Right atrium auricular region (tissue), 2 donors: ENCODE measurements at regions not wholly inside any gene's neighbourhood (a gene's known extent, or its start where the extent isn't known, plus 50 kb on each side); places are given as distances from the start of the nearest gene placed in this dataset.
"Not testable (repeated sequence)": the region's sequence is repeated elsewhere in the genome, so short reads cannot be mapped to it uniquely, and the experiment has no call there.

Experiments used
- DNase-seq: peaks from one replicate; pipeline ENCODE4 v3.0.0-alpha.2; 2019; ENCODE audit warnings: low spot score
- H3K27ac ChIP-seq, 2 donors: fragments of 200-600 bp; sonication (generic); 1 replicate in 1 of 2; 2 replicates in 1 of 2; pipeline ENCODE4 v1.5.1; 2016 to 2019
- H3K27me3 ChIP-seq, 2 donors: fragments of 200-600 bp; sonication (generic); one replicate each; pipeline versions ENCODE4 v1.5.1 to v1.6.0; 2017 to 2019
- H3K36me3 ChIP-seq: fragments of 200-600 bp; sonication (generic); one replicate; pipeline ENCODE4 v1.5.1; 2016
- H3K4me1 ChIP-seq, 2 donors: fragments of 200-600 bp; sonication (generic); one replicate each; pipeline versions ENCODE4 v1.5.1 to v1.6.0; 2017 to 2019
- H3K4me3 ChIP-seq, 2 donors: fragments of 200-600 bp; sonication (generic); 1 replicate in 1 of 2; 2 replicates in 1 of 2; pipeline ENCODE4 v1.5.1; 2017 to 2019; ENCODE audit warnings: mild to moderate bottlenecking in 1 of 2, moderate library complexity in 1 of 2
- H3K9me3 ChIP-seq, 2 donors: fragments of 200-600 bp; sonication (generic); one replicate each; pipeline ENCODE4 v1.5.1; 2019
- TF ChIP-seq, protein P1 (sequence below), 2 donors: fragments of 200-600 bp; sonication (generic); IDR thresholded peaks; one replicate each; pipeline ENCODE4 v1.5.1; 2019; ENCODE audit warnings: antibody characterized with exemption in 2 of 2

DNA sequence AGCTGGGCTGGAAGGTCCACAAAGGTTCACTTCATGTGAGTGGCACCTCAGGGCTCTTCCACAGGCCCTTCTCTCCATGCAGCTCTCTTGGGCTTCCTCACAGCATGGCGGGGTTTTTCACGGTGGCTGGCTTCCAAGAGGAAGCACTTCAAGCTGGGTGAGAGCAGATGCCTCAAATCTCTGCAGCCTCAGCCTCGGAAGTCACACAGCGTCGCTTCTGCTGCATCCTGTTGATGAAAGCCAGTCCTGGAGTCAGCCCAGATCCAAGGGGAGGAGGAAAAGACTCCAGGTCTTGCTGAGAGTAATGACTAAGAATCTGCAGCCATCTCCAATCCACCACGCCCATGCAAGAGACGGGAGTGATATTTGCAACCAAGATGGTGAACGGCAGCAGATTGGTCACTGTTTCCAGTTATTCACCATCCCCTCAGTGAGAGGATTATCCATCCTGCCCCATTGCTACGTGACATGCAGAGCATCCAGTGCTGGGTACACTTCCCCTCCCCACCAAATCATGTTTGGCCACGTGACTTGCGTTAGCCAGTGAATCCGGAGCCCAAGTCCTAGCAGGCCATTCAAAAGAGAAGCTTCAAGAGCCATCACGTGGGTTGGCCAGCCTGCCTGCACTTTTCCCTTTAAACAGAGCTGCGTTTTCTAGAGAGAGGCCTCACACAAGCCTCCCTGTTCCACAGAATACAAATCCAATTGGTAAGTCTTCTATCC lies 173.9 kb downstream of the C9orf50 start:
- Histone ChIP-seq H3K36me3 (no peaks in the 10 kb centered on the region), H3K9me3 (no peaks in the 10 kb centered on the region), H3K4me3 (no peak overlapping the region), H3K27me3 (no peaks in the 10 kb centered on the region), H3K4me1 (peaks cover 0 to 13% of the 10 kb centered on the region in 2 donors), H3K27ac (no peak overlapping the region)
- TF ChIP-seq, protein P1, sequence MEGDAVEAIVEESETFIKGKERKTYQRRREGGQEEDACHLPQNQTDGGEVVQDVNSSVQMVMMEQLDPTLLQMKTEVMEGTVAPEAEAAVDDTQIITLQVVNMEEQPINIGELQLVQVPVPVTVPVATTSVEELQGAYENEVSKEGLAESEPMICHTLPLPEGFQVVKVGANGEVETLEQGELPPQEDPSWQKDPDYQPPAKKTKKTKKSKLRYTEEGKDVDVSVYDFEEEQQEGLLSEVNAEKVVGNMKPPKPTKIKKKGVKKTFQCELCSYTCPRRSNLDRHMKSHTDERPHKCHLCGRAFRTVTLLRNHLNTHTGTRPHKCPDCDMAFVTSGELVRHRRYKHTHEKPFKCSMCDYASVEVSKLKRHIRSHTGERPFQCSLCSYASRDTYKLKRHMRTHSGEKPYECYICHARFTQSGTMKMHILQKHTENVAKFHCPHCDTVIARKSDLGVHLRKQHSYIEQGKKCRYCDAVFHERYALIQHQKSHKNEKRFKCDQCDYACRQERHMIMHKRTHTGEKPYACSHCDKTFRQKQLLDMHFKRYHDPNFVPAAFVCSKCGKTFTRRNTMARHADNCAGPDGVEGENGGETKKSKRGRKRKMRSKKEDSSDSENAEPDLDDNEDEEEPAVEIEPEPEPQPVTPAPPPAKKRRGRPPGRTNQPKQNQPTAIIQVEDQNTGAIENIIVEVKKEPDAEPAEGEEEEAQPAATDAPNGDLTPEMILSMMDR (IDR thresholded peaks at IDR 0.05): no peak
- DNase-seq: no peak

DNA sequence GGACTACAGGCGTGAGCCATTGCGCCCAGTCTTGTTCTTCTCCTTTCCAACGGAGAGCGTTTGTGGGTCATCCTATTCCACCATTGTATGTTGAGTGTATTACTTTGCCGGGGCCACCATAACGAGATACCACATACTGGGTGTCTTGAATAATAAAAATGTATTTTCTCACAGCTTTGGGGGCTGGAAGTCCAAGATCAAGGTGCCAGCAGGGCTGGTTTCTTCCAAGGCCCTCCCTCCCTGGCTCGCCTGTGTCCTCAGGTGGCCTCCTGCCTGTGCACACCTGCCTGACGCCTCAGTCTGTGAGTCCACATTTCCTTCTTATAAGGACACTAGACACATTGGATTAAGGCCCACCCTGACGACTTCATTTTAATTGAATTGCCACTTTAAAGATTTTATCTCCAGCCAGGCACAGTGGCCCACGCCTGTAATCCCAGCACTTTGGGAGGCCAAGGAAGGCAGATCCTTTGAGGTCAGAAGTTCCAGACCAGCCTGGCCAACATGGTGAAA lies 175.1 kb downstream of the C9orf50 start:
- Histone ChIP-seq H3K36me3 (no peaks in the 10 kb centered on the region), H3K27me3 (no peaks in the 10 kb centered on the region), H3K4me3 (no peak overlapping the region), H3K9me3 (no peaks in the 10 kb centered on the region), H3K27ac (no peak overlapping the region), H3K4me1 (peaks cover 0 to 2% of the 10 kb centered on the region in 2 donors)
- TF ChIP-seq, protein P1 (IDR thresholded peaks at IDR 0.05): no peak
- no peak for DNase-seq

DNA sequence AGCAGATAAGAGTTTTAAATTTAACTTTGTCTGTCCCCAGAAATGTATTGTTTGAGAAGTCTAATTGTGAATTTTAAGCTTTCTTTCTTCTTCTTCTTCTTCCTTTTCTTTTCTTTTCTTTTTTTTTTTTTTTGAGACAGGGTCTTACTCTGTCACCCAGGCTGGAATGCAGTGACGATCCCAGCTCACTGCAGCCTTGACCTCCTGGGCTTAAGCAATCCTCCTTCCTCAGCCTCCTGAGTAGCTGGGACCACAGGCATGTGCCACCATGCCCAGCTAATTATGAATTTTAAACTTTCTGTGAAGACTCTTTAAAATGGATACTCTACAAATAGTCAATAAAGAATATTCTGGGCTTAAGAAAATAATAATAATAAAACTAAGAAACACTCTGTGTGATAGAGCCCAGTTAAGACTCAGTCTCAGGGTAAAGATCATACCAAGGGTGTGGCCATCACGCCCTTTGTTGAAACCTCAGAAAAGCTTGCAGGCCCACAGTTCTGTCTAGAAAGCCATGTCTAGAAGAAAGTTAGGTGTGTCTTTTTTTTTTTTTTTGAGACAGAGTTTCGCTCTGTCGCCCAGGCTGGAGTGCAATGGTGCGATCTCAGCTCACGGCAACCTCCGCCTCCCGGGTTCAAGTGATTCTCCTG lies 177.3 kb downstream of the C9orf50 start:
- H3K27me3 ChIP-seq, DNase-seq, H3K4me1 ChIP-seq, H3K9me3 ChIP-seq, H3K36me3 ChIP-seq, H3K4me3 ChIP-seq, H3K27ac ChIP-seq: not testable (repeated sequence)

DNA sequence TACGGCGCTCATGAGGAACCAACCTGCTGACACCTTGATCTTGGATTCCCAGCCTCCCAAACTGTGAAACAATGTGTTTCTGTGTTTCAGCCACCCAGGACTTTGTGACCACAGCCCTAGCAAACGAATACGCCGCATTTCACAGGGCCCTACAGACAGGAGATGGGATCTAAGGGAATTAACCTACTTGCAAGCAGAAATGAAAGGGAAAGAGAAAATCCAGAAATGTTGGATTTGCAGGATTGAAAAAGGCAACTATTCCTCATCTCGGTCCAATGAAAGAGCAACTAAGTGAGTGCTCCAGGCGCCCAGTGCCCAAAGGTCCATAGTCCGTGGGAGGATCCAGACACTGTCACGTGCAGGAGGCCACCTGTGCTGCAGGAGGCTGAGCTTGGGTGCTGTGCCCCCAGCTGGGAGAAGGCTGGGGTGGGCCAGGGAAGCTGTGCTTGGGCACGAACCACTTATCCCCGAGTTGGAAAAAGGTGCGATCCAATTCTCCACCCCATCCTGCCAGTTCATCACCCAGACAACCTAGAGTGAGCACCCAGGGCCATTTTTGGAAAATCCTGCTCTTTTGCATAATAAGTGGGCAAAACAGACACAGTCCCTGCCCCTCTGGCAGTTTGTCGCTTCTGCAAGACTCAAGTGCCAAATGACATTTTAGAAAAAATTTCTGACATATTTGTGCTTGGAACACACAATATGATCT lies 177.9 kb downstream of the C9orf50 start:
- Histone ChIP-seq H3K9me3 (no peaks in the 10 kb centered on the region), H3K4me3 (no peak overlapping the region), H3K4me1 (peaks cover 0 to 9% of the 10 kb centered on the region in 2 donors), H3K27ac (no peak overlapping the region), H3K27me3 (no peaks in the 10 kb centered on the region), H3K36me3 (no peaks in the 10 kb centered on the region)
- TF ChIP-seq, protein P1 (IDR thresholded peaks at IDR 0.05): no peak
- no peak for DNase-seq

GRCh38 chr9:129441852-129442251 lies 179.0 kb downstream of the C9orf50 start:
- no peak for DNase-seq
- Histone ChIP-seq H3K9me3 (no peaks in the 10 kb centered on the region), H3K4me1 (peaks cover 0 to 20% of the 10 kb centered on the region in 2 donors), H3K27me3 (no peaks in the 10 kb centered on the region), H3K36me3 (no peaks in the 10 kb centered on the region), H3K4me3 (no peak overlapping the region), H3K27ac (no peak overlapping the region)
- TF ChIP-seq, protein P1 (IDR thresholded peaks at IDR 0.05): no peak
